ENCODE measurements at regions not wholly inside any gene's neighbourhood (a gene's known extent, or its start where the extent isn't known, plus 50 kb on each side); places are given as distances from the start of the nearest gene placed in this dataset.

GRCh38 chr18:25962919-25963318 is 127.5 kb downstream of the SS18 start:
- DNase-seq (ENCODE audit: low spot score), result no peak

GRCh38 chr18:25962176-25962575 is 128.2 kb downstream of the SS18 start:
- no peak for DNase-seq (ENCODE audit: low spot score)

- no peak for DNase-seq (ENCODE audit: low spot score)
Observed at GRCh38 chr18:25957017-25957416, 133.4 kb downstream of the SS18 start.

GRCh38 chr18:25953111-25953510 is 137.3 kb downstream of the SS18 start:
- DNase-seq (ENCODE audit: low spot score), result no peak

- no peak for DNase-seq (ENCODE audit: low spot score)
Observed at GRCh38 chr18:25950321-25950720, 140.1 kb downstream of the SS18 start.

- no peak for DNase-seq (ENCODE audit: low spot score)
Observed at GRCh38 chr18:25946540-25946939, 143.9 kb downstream of the SS18 start.

GRCh38 chr18:25935356-25935755 is 155.1 kb downstream of the SS18 start:
- no peak for DNase-seq (ENCODE audit: low spot score)

- no peak for DNase-seq (ENCODE audit: low spot score)
Observed at GRCh38 chr18:25931126-25931525, 159.3 kb downstream of the SS18 start.

- DNase-seq (ENCODE audit: low spot score), result no peak
Observed at GRCh38 chr18:25929787-25930186, 160.6 kb downstream of the SS18 start.

GRCh38 chr18:25927830-25928229 is 162.6 kb downstream of the SS18 start:
- no peak for DNase-seq (ENCODE audit: low spot score)

- DNase-seq (ENCODE audit: low spot score), result no peak
Observed at GRCh38 chr18:25923193-25923592, 167.2 kb downstream of the SS18 start.

- DNase-seq (ENCODE audit: low spot score), result peak; percentile 58
Observed at GRCh38 chr18:25921677-25922421, 168.6 kb downstream of the SS18 start.

- DNase-seq (ENCODE audit: low spot score), result no peak
Observed at GRCh38 chr18:25915907-25916306, 174.5 kb downstream of the SS18 start.

- no peak for DNase-seq (ENCODE audit: low spot score)
Observed at GRCh38 chr18:25898965-25899364, 191.4 kb downstream of the SS18 start.

GRCh38 chr18:25896956-25897355 is 193.5 kb downstream of the SS18 start:
- DNase-seq (ENCODE audit: low spot score), result no peak

GRCh38 chr18:25896178-25896780 is 194.1 kb downstream of the SS18 start:
- DNase-seq (ENCODE audit: low spot score), result peak; percentile 40

- no peak for DNase-seq (ENCODE audit: low spot score)
Observed at GRCh38 chr18:25895518-25895917, 194.9 kb downstream of the SS18 start.

GRCh38 chr18:25886283-25886682 is 204.1 kb downstream of the SS18 start:
- DNase-seq (ENCODE audit: low spot score), result no peak

GRCh38 chr18:25883091-25883490 is 207.3 kb downstream of the SS18 start:
- no peak for DNase-seq (ENCODE audit: low spot score)

- DNase-seq (ENCODE audit: low spot score), result no peak
Observed at GRCh38 chr18:25881149-25881548, 209.3 kb downstream of the SS18 start.

GRCh38 chr18:25880441-25880840 is 210.0 kb downstream of the SS18 start:
- no peak for DNase-seq (ENCODE audit: low spot score)

- DNase-seq (ENCODE audit: low spot score), result no peak
Observed at GRCh38 chr18:25876330-25876948, 214.0 kb downstream of the SS18 start.

GRCh38 chr18:25875551-25876240 is 214.7 kb downstream of the SS18 start:
- DNase-seq (ENCODE audit: low spot score), result no peak
